HL-60 (cell line): ENCODE measurements at regions not wholly inside any gene's neighbourhood (a gene's known extent, or its start where the extent isn't known, plus 50 kb on each side); places are given as distances from the start of the nearest gene placed in this dataset.
"Not testable (repeated sequence)": the region's sequence is repeated elsewhere in the genome, so short reads cannot be mapped to it uniquely, and the experiment has no call there.

Source experiments
- DNase-seq, 2 experiments: peaks; one replicate each; pipeline ENCODE4 v3.0.0-alpha.2; 2010 to 2020; ENCODE audit warnings: low read depth in 1 of 2, low spot score in 1 of 2
- H3K27ac ChIP-seq: fragments of 250-450 bp; sonication (Bioruptor Pico); replicated peaks from 2 replicates; pipeline ENCODE4 v1.5.1; 2020; ENCODE audit warnings: mild to moderate bottlenecking, moderate library complexity
- H3K27me3 ChIP-seq: fragments of 250-450 bp; sonication (Bioruptor Pico); 2 replicates; pipeline ENCODE4 v1.5.1; 2021; ENCODE audit warnings: mild to moderate bottlenecking, moderate library complexity; ENCODE audit not compliant: insufficient read depth, poor library complexity, severe bottlenecking
- H3K4me3 ChIP-seq: replicated peaks from 2 replicates; pipeline ENCODE4 v1.5.1; 2011; ENCODE audit warnings: mild to moderate bottlenecking, control low read depth, low read length; ENCODE audit not compliant: insufficient read depth
- GABPA ChIP-seq: IDR thresholded peaks from 2 replicates; pipeline ENCODE4 v1.6.1; 2012; ENCODE audit warnings: low read depth
- POLR2AphosphoS5 ChIP-seq: IDR thresholded peaks from 2 replicates; pipeline ENCODE4 v1.6.1; 2012; ENCODE audit warnings: low read depth
- SPI1 ChIP-seq: IDR thresholded peaks from 2 replicates; pipeline ENCODE4 v1.6.1; 2012; ENCODE audit warnings: low read depth, mild to moderate bottlenecking, borderline replicate concordance
- TF ChIP-seq, protein P1 (sequence below): IDR thresholded peaks from 2 replicates; pipeline ENCODE4 v1.6.1; 2012; ENCODE audit warnings: low read depth; ENCODE audit not compliant: insufficient replicate concordance
- TF ChIP-seq, protein P2 (sequence below): IDR thresholded peaks from one replicate; pipeline ENCODE4 v1.5.1; 2011; ENCODE audit warnings: low read length, control low read depth, inconsistent platforms; ENCODE audit not compliant: insufficient read depth

DNA sequence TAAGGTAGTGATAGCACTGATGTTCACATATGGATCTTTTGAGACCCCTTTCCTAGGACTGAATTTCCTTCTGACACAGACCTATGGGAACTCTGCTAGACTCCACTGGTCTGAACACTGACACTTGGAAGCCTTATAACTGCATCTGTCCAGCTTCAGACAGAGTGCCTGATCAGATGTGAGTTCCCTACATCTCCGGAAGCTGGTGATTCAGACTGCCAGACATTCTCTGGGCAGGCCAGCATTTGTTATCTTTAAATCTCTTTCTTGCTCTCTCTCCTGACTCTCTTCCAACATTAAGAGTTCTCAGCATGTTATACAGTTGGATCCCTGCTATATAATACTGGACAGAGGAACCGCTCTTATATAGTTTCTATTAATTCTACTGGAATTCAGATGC, 408.5 kb downstream of the ZEB2 start:
- DNase-seq, result no peak
- H3K27ac ChIP-seq, result no peak overlapping the region
- H3K27me3 ChIP-seq, result no peaks in the 10 kb centered on the region
- H3K4me3 ChIP-seq, result no peak overlapping the region
- TF ChIP-seq, protein P1, sequence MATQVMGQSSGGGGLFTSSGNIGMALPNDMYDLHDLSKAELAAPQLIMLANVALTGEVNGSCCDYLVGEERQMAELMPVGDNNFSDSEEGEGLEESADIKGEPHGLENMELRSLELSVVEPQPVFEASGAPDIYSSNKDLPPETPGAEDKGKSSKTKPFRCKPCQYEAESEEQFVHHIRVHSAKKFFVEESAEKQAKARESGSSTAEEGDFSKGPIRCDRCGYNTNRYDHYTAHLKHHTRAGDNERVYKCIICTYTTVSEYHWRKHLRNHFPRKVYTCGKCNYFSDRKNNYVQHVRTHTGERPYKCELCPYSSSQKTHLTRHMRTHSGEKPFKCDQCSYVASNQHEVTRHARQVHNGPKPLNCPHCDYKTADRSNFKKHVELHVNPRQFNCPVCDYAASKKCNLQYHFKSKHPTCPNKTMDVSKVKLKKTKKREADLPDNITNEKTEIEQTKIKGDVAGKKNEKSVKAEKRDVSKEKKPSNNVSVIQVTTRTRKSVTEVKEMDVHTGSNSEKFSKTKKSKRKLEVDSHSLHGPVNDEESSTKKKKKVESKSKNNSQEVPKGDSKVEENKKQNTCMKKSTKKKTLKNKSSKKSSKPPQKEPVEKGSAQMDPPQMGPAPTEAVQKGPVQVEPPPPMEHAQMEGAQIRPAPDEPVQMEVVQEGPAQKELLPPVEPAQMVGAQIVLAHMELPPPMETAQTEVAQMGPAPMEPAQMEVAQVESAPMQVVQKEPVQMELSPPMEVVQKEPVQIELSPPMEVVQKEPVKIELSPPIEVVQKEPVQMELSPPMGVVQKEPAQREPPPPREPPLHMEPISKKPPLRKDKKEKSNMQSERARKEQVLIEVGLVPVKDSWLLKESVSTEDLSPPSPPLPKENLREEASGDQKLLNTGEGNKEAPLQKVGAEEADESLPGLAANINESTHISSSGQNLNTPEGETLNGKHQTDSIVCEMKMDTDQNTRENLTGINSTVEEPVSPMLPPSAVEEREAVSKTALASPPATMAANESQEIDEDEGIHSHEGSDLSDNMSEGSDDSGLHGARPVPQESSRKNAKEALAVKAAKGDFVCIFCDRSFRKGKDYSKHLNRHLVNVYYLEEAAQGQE, result no peak
- TF ChIP-seq SPI1 (no peak), GABPA (no peak)

DNA sequence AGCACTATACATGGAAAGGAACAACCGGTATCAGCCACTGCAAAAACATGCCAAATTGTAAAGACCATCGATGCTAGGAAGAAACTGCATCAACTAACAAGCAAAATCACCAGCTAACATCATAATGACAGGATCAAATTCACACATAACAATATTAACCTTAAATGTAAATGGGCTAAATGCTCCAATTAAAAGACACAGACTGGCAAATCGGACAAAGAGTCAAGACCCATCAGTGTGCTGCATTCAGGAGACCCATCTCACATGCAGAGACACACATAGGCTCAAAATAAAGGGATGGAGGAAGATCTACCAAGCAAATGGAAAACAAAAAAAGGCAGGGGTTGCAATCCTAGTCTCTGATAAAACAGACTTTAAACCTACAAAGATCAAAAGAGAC, 413.8 kb downstream of the ZEB2 start:
- H3K4me3 ChIP-seq, H3K27me3 ChIP-seq, DNase-seq, H3K27ac ChIP-seq: not testable (repeated sequence)

DNA sequence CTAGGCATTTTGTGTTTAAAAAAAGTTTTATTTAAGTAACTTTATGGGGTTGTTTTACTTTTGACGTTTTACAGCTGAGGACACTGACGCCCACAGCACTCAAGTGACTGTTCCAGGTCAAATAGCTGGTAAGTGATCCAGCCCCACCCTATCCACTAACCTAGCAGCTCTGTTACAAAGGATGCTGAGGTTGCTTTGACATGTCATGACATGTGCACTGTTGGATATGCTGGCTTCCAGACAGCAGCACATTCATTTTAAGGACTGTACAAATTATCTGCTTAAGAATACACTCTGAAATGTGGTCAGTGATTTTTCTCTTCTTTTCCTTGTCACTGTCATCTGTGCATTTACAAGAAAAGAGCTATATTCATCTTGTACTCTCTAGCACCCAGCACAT, 417.5 kb downstream of the ZEB2 start:
- DNase-seq, result no peak

DNA sequence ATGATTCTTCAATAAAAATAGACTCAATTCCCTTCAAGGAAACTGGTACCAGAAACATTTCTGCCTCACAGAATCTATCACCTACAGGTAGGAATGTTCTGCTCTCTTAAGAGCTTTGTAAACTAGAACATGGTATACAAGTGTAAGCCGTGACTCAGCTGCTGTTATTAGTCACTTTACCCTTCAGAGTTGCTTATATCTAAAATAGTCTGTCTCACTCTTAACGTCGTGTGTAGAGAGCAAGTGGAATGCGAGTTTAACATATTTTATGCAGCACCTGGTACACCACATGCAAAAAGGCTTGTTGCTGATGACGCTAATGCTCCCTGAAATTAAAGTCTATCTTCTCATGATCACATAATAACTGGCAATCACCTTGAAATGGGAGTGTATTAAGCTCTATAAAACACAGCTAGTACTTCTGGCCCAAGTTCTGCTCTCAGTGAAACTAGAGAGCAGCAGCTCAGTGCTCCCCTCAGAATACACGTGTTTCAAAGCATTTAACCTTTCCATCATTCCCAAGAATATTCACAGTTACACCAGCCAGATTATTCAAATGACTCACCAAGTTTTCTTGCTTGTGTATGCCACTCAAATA, 420.0 kb downstream of the ZEB2 start:
- no peaks in the 10 kb centered on the region for H3K27me3 ChIP-seq
- DNase-seq, result no peak
- no peak overlapping the region for H3K4me3 ChIP-seq
- H3K27ac ChIP-seq, result no peak overlapping the region
- TF ChIP-seq, protein P1, result no peak
- TF ChIP-seq SPI1, result no peak
- TF ChIP-seq POLR2AphosphoS5, result no peak
- TF ChIP-seq, protein P2, sequence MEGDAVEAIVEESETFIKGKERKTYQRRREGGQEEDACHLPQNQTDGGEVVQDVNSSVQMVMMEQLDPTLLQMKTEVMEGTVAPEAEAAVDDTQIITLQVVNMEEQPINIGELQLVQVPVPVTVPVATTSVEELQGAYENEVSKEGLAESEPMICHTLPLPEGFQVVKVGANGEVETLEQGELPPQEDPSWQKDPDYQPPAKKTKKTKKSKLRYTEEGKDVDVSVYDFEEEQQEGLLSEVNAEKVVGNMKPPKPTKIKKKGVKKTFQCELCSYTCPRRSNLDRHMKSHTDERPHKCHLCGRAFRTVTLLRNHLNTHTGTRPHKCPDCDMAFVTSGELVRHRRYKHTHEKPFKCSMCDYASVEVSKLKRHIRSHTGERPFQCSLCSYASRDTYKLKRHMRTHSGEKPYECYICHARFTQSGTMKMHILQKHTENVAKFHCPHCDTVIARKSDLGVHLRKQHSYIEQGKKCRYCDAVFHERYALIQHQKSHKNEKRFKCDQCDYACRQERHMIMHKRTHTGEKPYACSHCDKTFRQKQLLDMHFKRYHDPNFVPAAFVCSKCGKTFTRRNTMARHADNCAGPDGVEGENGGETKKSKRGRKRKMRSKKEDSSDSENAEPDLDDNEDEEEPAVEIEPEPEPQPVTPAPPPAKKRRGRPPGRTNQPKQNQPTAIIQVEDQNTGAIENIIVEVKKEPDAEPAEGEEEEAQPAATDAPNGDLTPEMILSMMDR, result no peak
- no peak for TF ChIP-seq GABPA

More for the DNA sequence above, 417.5 kb downstream of the ZEB2 start:
- TF ChIP-seq SPI1 (no peak), GABPA (no peak), POLR2AphosphoS5 (no peak)
- TF ChIP-seq, protein P1, result no peak
- TF ChIP-seq, protein P2, result no peak
- no peak overlapping the region for H3K27ac ChIP-seq
- no peak overlapping the region for H3K4me3 ChIP-seq
- no peaks in the 10 kb centered on the region for H3K27me3 ChIP-seq
